ENCODE measurements at regions not wholly inside any gene's neighbourhood (a gene's known extent, or its start where the extent isn't known, plus 50 kb on each side); places are given as distances from the start of the nearest gene placed in this dataset.

GRCh38 chr9:126052791-126053190, 273.8 kb upstream of the MVB12B start:
- Histone ChIP-seq H3F3A (ENCODE audit: insufficient read depth, low read depth) (no peaks in the 10 kb centered on the region), H3K9me3 (ENCODE audit: insufficient read depth, low read depth) (no peaks in the 10 kb centered on the region), H4K20me1 (ENCODE audit: insufficient read depth) (no peaks in the 10 kb centered on the region), H3K36me3 (ENCODE audit: low read depth) (no peaks in the 10 kb centered on the region), H3K9me2 (ENCODE audit: insufficient read depth) (no peaks in the 10 kb centered on the region), H3K4me3 (no peak overlapping the region), H3K4me1 (replicated peaks; ENCODE audit: insufficient read depth) (peaks cover 15% of the 10 kb centered on the region), H3K27me3 (ENCODE audit: insufficient read depth, low read depth) (0 out of 2 replicates have a peak, but pooled peaks cover 4% of the 10 kb centered on the region), H3K4me2 (no peak overlapping the region), H2AFZ (no peak overlapping the region), H3K79me2 (ENCODE audit: low read depth) (no peaks in the 10 kb centered on the region), H3K27ac (no peak overlapping the region)
- no peak for DNase-seq
- intact Hi-C loops (cut with micrococcal nuclease; ENCODE audit: unreplicated experiment): no loop called here
- TF ChIP-seq EZH2 (IDR thresholded peaks at IDR 0.05; ENCODE audit: low read depth) (no peak), CTCF (conservative IDR thresholded peaks at IDR 0.05) (no peak)
- BruUV-seq (replicated peaks): no TSS peak
- ChIA-PET CTCF (interaction anchor here (0.9 kb wide), 1 partner anchor 21 kb away, joined by 3 read pairs; no protein-coding TSS in a partner anchor), POLR2A (ENCODE audit: unreplicated experiment) (no interaction called here)

GRCh38 chr9:126053913-126054312, 272.7 kb upstream of the MVB12B start:
- Histone ChIP-seq H3K9me2 (ENCODE audit: insufficient read depth) (no peaks in the 10 kb centered on the region), H3K79me2 (ENCODE audit: low read depth) (no peaks in the 10 kb centered on the region), H4K20me1 (ENCODE audit: insufficient read depth) (no peaks in the 10 kb centered on the region), H3K27ac (no peak overlapping the region), H3K9me3 (ENCODE audit: insufficient read depth, low read depth) (no peaks in the 10 kb centered on the region), H3K4me2 (no peak overlapping the region), H3K4me3 (no peak overlapping the region), H3K36me3 (ENCODE audit: low read depth) (no peaks in the 10 kb centered on the region), H3F3A (ENCODE audit: insufficient read depth, low read depth) (no peaks in the 10 kb centered on the region), H3K4me1 (replicated peaks; ENCODE audit: insufficient read depth) (peaks cover 15% of the 10 kb centered on the region), H2AFZ (no peak overlapping the region), H3K27me3 (ENCODE audit: insufficient read depth, low read depth) (0 out of 2 replicates have a peak, but pooled peaks cover 4% of the 10 kb centered on the region)
- DNase-seq: no peak
- BruUV-seq (replicated peaks): no TSS peak
- CTCF ChIA-PET: no interaction called here
- intact Hi-C loops (cut with micrococcal nuclease; ENCODE audit: unreplicated experiment): no loop called here
- POLR2A ChIA-PET (ENCODE audit: unreplicated experiment): no interaction called here
- no peak for TF ChIP-seq EZH2 (IDR thresholded peaks at IDR 0.05; ENCODE audit: low read depth)
- TF ChIP-seq CTCF (conservative IDR thresholded peaks at IDR 0.05): no peak

DNA sequence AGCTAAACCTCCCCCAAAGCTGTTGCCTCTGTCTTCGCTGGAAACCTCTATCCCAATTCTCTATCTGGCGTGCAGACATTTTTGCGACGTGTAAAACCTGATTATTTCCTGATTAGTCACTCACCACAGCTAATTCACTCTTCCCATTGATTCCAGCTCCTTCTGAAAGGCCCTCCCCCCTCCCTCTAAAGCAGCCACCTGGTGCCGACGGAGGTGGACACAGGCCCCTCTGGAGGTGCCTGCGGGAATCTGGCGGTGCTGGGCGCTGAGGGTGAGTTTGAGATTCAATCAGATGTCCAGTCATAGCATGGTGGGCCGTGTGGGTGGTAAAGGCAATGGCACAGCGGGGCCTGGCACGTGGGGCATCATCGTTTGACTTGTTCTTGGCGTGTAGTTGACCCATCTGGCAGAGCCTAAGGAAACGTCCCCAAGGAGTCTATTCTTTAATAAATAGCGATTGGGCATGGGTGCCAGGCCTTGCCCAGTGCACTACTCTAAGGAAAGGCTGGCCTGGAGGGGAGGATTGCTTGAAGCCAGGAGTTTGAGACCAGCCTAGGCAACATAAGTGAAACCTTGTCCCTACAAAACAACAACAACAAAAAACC, 271.1 kb upstream of the MVB12B start:
- Histone ChIP-seq H3K9me2 (ENCODE audit: insufficient read depth) (no peaks in the 10 kb centered on the region), H3F3A (ENCODE audit: insufficient read depth, low read depth) (no peaks in the 10 kb centered on the region), H3K4me1 (replicated peaks; ENCODE audit: insufficient read depth) (peaks cover 15% of the 10 kb centered on the region), H2AFZ (peak overlapping the region; percentile 32; the same call in 1 of the 2 replicates), H3K27ac (no peak overlapping the region), H3K27me3 (ENCODE audit: insufficient read depth, low read depth) (0 out of 2 replicates have a peak, but pooled peaks cover 2% of the 10 kb centered on the region), H4K20me1 (ENCODE audit: insufficient read depth) (no peaks in the 10 kb centered on the region), H3K9me3 (ENCODE audit: insufficient read depth, low read depth) (no peaks in the 10 kb centered on the region), H3K36me3 (ENCODE audit: low read depth) (no peaks in the 10 kb centered on the region), H3K79me2 (ENCODE audit: low read depth) (no peaks in the 10 kb centered on the region), H3K4me2 (peak overlapping the region; percentile 67), H3K4me3 (0 out of 2 replicates have a peak overlapping the region, but pooled peaks have one; percentile 9)
- DNase-seq: peak; percentile 34 to 76
- ChIA-PET CTCF (interaction anchor here (0.5 to 0.7 kb wide), 3 partner anchors 309 to 648 kb away, joined by 3 read pairs; no protein-coding TSS in a partner anchor), POLR2A (ENCODE audit: unreplicated experiment) (no interaction called here)
- BruUV-seq (replicated peaks): no TSS peak
- intact Hi-C loops (cut with micrococcal nuclease; ENCODE audit: unreplicated experiment): no loop called here
- TF ChIP-seq EZH2 (IDR thresholded peaks at IDR 0.05; ENCODE audit: low read depth) (no peak), CTCF (conservative IDR thresholded peaks at IDR 0.05) (no peak)
